ENCODE measurements at regions not wholly inside any gene's neighbourhood (a gene's known extent, or its start where the extent isn't known, plus 50 kb on each side); places are given as distances from the start of the nearest gene placed in this dataset.

DNA sequence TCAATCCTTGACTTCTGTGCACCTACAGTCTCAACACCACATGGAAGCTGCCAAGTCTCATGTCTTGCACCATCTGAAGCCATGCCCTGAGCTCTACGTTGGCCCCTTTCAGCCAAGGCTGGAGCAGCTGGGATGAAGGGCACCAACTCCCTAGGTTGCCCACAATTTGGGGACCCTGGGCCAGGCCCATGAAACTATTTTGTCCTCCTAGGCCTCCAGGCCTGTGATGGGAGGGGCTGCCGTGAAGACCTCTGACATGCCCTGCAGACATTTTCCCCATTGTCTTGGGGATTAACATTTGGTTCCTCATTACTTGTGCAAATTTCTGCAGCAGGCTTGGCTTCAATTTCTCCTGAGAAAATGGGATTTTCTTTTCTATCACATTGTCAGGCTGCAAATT, 285.1 kb downstream of the DTWD2 start:
- Mint-ChIP-seq H3K4me1 (peaks cover 2% of the 10 kb centered on the region; the same call in 1 of the 2 replicates), H3K27me3 (ENCODE audit: low read depth) (no peaks in the 10 kb centered on the region; the same call in 1 of the 2 replicates), H3K27ac (no peak overlapping the region), H3K4me3 (no peak overlapping the region), H3K36me3 (peaks cover 36% of the 10 kb centered on the region), H3K9me3 (peaks cover 41% of the 10 kb centered on the region)
- ChIA-PET POLR2A (no interaction called here), CTCF (no interaction called here)
- DNase-seq (ENCODE audit: low spot score) (no peak), ATAC-seq (no peak)
- TF ChIP-seq JAZF1 (CRISPR knock-in tag; IDR thresholded peaks at IDR 0.05): no peak
- TF ChIP-seq, protein P1, sequence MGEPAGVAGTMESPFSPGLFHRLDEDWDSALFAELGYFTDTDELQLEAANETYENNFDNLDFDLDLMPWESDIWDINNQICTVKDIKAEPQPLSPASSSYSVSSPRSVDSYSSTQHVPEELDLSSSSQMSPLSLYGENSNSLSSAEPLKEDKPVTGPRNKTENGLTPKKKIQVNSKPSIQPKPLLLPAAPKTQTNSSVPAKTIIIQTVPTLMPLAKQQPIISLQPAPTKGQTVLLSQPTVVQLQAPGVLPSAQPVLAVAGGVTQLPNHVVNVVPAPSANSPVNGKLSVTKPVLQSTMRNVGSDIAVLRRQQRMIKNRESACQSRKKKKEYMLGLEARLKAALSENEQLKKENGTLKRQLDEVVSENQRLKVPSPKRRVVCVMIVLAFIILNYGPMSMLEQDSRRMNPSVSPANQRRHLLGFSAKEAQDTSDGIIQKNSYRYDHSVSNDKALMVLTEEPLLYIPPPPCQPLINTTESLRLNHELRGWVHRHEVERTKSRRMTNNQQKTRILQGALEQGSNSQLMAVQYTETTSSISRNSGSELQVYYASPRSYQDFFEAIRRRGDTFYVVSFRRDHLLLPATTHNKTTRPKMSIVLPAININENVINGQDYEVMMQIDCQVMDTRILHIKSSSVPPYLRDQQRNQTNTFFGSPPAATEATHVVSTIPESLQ (CRISPR knock-in tag; IDR thresholded peaks at IDR 0.05): no peak
- TF ChIP-seq ZNF219 (CRISPR knock-in tag; IDR thresholded peaks at IDR 0.05; ENCODE audit: borderline replicate concordance): no peak
- TF ChIP-seq SOX15 (CRISPR knock-in tag; IDR thresholded peaks at IDR 0.05): no peak
- no peak for TF ChIP-seq ZNF423 (CRISPR knock-in tag; IDR thresholded peaks at IDR 0.05)
- TF ChIP-seq HMGA2 (CRISPR knock-in tag; IDR thresholded peaks at IDR 0.05): no peak
- TF ChIP-seq ZNF671 (CRISPR knock-in tag; IDR thresholded peaks at IDR 0.05): no peak
- no peak for TF ChIP-seq GTF2I (CRISPR knock-in tag; conservative IDR thresholded peaks at IDR 0.05)
- TF ChIP-seq, protein P2, sequence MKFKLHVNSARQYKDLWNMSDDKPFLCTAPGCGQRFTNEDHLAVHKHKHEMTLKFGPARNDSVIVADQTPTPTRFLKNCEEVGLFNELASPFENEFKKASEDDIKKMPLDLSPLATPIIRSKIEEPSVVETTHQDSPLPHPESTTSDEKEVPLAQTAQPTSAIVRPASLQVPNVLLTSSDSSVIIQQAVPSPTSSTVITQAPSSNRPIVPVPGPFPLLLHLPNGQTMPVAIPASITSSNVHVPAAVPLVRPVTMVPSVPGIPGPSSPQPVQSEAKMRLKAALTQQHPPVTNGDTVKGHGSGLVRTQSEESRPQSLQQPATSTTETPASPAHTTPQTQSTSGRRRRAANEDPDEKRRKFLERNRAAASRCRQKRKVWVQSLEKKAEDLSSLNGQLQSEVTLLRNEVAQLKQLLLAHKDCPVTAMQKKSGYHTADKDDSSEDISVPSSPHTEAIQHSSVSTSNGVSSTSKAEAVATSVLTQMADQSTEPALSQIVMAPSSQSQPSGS (CRISPR knock-in tag; IDR thresholded peaks at IDR 0.05; ENCODE audit: borderline replicate concordance, low read depth): no peak
- TF ChIP-seq ETV6 (CRISPR knock-in tag; IDR thresholded peaks at IDR 0.05): no peak
- TF ChIP-seq, protein P3, sequence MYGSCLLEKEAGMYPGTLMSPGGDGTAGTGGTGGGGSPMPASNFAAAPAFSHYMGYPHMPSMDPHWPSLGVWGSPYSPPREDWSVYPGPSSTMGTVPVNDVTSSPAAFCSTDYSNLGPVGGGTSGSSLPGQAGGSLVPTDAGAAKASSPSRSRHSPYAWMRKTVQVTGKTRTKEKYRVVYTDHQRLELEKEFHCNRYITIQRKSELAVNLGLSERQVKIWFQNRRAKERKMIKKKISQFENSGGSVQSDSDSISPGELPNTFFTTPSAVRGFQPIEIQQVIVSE (CRISPR knock-in tag; IDR thresholded peaks at IDR 0.05; ENCODE audit: borderline replicate concordance): no peak
- TF ChIP-seq TEAD1 (CRISPR knock-in tag; IDR thresholded peaks at IDR 0.05): no peak
- TF ChIP-seq ZNF121 (CRISPR knock-in tag; IDR thresholded peaks at IDR 0.05): no peak

DNA sequence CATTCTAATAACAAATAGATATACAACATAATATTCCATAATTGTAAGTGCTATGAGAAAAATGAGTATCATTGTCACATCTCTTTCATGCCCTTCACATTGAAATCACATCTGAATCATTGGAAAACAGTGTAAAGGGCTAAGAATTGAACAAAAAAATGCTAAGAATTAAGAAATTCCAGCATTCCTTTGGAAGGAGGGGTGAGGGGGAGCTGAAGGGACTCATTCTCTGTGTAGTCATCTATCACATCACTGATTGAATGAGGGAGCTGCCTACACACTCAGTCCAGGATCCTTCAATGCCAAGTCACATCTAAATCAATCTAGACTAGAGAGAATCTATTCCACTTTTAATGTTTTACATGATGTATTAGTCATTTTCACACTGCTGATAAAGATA, 286.6 kb downstream of the DTWD2 start:
- peaks cover 36% of the 10 kb centered on the region for H3K9me3 Mint-ChIP-seq
- H3K4me3 Mint-ChIP-seq: no peak overlapping the region
- ATAC-seq (no peak), DNase-seq (ENCODE audit: low spot score) (no peak)
- peaks cover 2% of the 10 kb centered on the region; the same call in 1 of the 2 replicates for H3K4me1 Mint-ChIP-seq
- peaks cover 36% of the 10 kb centered on the region for H3K36me3 Mint-ChIP-seq
- POLR2A ChIA-PET: no interaction called here
- TF ChIP-seq TEAD1 (CRISPR knock-in tag; IDR thresholded peaks at IDR 0.05) (no peak), GRHL2 (CRISPR knock-in tag; IDR thresholded peaks at IDR 0.05; ENCODE audit: insufficient replicate concordance, severe bottlenecking) (no peak), NR2C2 (CRISPR knock-in tag; IDR thresholded peaks at IDR 0.05) (no peak), GABPB1 (CRISPR knock-in tag; IDR thresholded peaks at IDR 0.05) (no peak), ZNF219 (CRISPR knock-in tag; IDR thresholded peaks at IDR 0.05; ENCODE audit: borderline replicate concordance) (no peak), ESRRA (CRISPR knock-in tag; IDR thresholded peaks at IDR 0.05; ENCODE audit: borderline replicate concordance) (no peak), NFE2L1 (CRISPR knock-in tag; IDR thresholded peaks at IDR 0.05) (no peak)
- TF ChIP-seq, protein P4, sequence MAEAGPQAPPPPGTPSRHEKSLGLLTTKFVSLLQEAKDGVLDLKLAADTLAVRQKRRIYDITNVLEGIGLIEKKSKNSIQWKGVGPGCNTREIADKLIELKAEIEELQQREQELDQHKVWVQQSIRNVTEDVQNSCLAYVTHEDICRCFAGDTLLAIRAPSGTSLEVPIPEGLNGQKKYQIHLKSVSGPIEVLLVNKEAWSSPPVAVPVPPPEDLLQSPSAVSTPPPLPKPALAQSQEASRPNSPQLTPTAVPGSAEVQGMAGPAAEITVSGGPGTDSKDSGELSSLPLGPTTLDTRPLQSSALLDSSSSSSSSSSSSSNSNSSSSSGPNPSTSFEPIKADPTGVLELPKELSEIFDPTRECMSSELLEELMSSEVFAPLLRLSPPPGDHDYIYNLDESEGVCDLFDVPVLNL (CRISPR knock-in tag; IDR thresholded peaks at IDR 0.05; ENCODE audit: borderline replicate concordance, low read depth): no peak
- TF ChIP-seq, protein P5, sequence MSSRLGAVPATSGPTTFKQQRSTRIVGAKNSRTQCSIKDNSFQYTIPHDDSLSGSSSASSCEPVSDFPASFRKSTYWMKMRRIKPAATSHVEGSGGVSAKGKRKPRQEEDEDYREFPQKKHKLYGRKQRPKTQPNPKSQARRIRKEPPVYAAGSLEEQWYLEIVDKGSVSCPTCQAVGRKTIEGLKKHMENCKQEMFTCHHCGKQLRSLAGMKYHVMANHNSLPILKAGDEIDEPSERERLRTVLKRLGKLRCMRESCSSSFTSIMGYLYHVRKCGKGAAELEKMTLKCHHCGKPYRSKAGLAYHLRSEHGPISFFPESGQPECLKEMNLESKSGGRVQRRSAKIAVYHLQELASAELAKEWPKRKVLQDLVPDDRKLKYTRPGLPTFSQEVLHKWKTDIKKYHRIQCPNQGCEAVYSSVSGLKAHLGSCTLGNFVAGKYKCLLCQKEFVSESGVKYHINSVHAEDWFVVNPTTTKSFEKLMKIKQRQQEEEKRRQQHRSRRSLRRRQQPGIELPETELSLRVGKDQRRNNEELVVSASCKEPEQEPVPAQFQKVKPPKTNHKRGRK (CRISPR knock-in tag; IDR thresholded peaks at IDR 0.05; ENCODE audit: borderline replicate concordance): no peak
- TF ChIP-seq, protein P6, sequence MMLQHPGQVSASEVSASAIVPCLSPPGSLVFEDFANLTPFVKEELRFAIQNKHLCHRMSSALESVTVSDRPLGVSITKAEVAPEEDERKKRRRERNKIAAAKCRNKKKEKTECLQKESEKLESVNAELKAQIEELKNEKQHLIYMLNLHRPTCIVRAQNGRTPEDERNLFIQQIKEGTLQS (CRISPR knock-in tag; conservative IDR thresholded peaks at IDR 0.05): no peak
- TF ChIP-seq, protein P7, sequence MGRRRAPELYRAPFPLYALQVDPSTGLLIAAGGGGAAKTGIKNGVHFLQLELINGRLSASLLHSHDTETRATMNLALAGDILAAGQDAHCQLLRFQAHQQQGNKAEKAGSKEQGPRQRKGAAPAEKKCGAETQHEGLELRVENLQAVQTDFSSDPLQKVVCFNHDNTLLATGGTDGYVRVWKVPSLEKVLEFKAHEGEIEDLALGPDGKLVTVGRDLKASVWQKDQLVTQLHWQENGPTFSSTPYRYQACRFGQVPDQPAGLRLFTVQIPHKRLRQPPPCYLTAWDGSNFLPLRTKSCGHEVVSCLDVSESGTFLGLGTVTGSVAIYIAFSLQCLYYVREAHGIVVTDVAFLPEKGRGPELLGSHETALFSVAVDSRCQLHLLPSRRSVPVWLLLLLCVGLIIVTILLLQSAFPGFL (CRISPR knock-in tag; IDR thresholded peaks at IDR 0.05; ENCODE audit: borderline replicate concordance): no peak
- TF ChIP-seq, protein P8, sequence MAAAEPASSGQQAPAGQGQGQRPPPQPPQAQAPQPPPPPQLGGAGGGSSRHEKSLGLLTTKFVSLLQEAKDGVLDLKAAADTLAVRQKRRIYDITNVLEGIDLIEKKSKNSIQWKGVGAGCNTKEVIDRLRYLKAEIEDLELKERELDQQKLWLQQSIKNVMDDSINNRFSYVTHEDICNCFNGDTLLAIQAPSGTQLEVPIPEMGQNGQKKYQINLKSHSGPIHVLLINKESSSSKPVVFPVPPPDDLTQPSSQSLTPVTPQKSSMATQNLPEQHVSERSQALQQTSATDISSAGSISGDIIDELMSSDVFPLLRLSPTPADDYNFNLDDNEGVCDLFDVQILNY (CRISPR knock-in tag; IDR thresholded peaks at IDR 0.05): no peak
- CTCF ChIA-PET: interaction anchor here (1.4 kb wide), 1 partner anchor 91 kb away, joined by 3 read pairs; no protein-coding TSS in a partner anchor
- H3K27ac Mint-ChIP-seq: no peak overlapping the region
- no peaks in the 10 kb centered on the region; the same call in 1 of the 2 replicates for H3K27me3 Mint-ChIP-seq (ENCODE audit: low read depth)
